Chondrocyte (in vitro differentiated cells): ENCODE measurements at regions not wholly inside any gene's neighbourhood (a gene's known extent, or its start where the extent isn't known, plus 50 kb on each side); places are given as distances from the start of the nearest gene placed in this dataset.

Experiments
- DNase-seq: peaks from one replicate; pipeline ENCODE4 v3.0.0; 2021; ENCODE audit warnings: mixed read lengths, low spot score
- H3K27ac Mint-ChIP-seq: one replicate; pipeline ENCODE4 v1.8.0; 2021; ENCODE audit warnings: mild to moderate bottlenecking, moderate library complexity, mixed read lengths; ENCODE audit not compliant: unreplicated experiment
- H3K27me3 Mint-ChIP-seq: 2 replicates; pipeline ENCODE4 v1.8.0; 2021; ENCODE audit warnings: low read depth, mixed read lengths
- H3K36me3 Mint-ChIP-seq: 2 replicates; pipeline ENCODE4 v1.8.0; 2021; ENCODE audit warnings: low read depth, mixed read lengths
- H3K4me1 Mint-ChIP-seq: 2 replicates; pipeline ENCODE4 v1.8.0; 2021; ENCODE audit warnings: low read depth, mild to moderate bottlenecking, mixed read lengths
- H3K4me3 Mint-ChIP-seq: one replicate; pipeline ENCODE4 v1.8.0; 2021; ENCODE audit warnings: mild to moderate bottlenecking, moderate library complexity, mixed read lengths; ENCODE audit not compliant: unreplicated experiment
- H3K9me3 Mint-ChIP-seq: 2 replicates; pipeline ENCODE4 v1.8.0; 2021; ENCODE audit warnings: low read depth, mixed read lengths
- TF ChIP-seq, protein P1 (sequence below): fragments of 200-600 bp; sonication (generic); IDR thresholded peaks from 2 replicates; pipeline ENCODE4 v1.5.0; 2021; ENCODE audit warnings: antibody characterized with exemption, mild to moderate bottlenecking, moderate library complexity

DNA sequence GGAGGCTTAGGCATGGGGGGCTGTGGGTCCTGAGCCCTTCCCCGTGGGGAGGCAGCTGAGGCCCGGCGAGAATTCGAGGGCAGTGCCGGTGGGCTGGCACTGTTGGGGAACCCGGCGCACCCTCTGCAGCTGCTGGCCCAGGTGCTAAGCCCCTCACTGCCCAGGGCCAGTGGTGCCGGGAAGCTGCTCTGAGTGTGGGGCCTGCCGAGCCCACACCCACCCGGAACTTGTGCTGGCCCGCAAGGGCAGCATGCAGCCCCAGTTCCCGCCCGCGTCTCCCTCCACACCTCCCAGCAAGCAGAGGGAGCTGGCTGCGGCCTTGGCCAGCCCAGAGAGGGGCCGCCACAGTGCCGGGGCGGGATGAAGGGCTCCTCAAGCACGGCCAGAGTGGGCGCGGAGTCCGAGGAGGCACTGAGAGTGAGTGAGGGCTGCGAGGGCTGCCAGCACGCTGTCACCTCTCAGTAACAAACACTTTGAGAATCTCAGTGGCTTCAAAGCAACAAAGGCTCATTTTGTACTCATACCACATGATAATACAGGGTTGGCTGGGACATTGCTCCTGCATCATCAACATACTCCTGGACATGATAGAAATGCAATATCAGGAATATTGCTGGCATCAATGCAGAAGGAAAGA, 265.7 kb upstream of the ANKRD55 start:
- TF ChIP-seq, protein P1, sequence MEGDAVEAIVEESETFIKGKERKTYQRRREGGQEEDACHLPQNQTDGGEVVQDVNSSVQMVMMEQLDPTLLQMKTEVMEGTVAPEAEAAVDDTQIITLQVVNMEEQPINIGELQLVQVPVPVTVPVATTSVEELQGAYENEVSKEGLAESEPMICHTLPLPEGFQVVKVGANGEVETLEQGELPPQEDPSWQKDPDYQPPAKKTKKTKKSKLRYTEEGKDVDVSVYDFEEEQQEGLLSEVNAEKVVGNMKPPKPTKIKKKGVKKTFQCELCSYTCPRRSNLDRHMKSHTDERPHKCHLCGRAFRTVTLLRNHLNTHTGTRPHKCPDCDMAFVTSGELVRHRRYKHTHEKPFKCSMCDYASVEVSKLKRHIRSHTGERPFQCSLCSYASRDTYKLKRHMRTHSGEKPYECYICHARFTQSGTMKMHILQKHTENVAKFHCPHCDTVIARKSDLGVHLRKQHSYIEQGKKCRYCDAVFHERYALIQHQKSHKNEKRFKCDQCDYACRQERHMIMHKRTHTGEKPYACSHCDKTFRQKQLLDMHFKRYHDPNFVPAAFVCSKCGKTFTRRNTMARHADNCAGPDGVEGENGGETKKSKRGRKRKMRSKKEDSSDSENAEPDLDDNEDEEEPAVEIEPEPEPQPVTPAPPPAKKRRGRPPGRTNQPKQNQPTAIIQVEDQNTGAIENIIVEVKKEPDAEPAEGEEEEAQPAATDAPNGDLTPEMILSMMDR = no peak
- no peak for DNase-seq
- H3K27me3 Mint-ChIP-seq = no peaks in the 10 kb centered on the region
- H3K36me3 Mint-ChIP-seq = no peaks in the 10 kb centered on the region
- H3K27ac Mint-ChIP-seq = no peak overlapping the region
- H3K9me3 Mint-ChIP-seq = peaks cover 3% of the 10 kb centered on the region
- H3K4me1 Mint-ChIP-seq = peaks cover 8% of the 10 kb centered on the region
- H3K4me3 Mint-ChIP-seq = no peak overlapping the region

DNA sequence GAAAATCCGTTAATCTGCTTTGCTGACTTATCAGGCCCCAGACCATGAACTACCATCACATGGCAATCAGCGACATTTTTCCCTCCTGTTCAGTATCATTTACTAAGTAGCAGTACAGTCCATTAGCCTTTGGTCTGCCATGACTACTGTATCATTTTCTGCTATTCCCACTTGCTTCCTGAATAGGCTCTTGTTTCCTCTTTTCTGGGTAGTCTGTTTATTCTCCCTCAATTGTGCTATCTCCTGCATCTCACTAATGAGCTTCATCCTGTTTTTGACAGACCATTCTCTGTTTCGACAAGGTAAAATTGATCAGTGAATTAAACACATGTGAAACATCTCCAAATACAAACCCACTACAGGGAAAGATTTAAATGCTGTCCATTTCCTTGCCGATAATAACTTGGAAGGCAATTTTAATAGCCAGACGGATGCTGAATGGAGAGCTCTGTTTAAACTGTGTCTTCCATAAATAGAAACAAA, 263.5 kb upstream of the ANKRD55 start:
- no peak for DNase-seq
- Mint-ChIP-seq H3K27me3 (no peaks in the 10 kb centered on the region), H3K36me3 (no peaks in the 10 kb centered on the region), H3K4me1 (peaks cover 2% of the 10 kb centered on the region), H3K4me3 (no peak overlapping the region), H3K9me3 (no peaks in the 10 kb centered on the region), H3K27ac (no peak overlapping the region)
- TF ChIP-seq, protein P1 = no peak

DNA sequence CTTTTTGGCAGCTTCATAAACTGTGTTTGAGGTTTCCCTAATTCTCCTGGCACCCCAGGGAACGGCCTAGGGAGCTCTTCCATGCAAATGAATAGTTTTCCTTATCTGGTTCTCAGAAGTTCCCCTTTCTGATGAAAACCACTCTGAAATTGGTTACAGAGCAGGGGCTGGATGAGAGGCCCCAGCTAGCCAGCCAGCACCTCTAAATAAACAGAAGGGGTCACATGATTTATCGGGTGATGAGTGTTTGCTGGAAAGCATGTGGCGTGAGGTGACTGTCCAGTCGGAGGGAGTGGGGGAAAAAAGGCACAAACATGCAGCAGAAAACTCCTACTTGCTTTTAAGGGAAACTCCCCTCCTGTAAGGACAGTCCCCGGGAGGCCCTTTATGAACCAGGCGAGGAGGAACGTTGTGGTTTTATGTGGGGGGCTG, 261.2 kb upstream of the ANKRD55 start:
- no peak overlapping the region for H3K27ac Mint-ChIP-seq
- H3K4me3 Mint-ChIP-seq = no peak overlapping the region
- no peak for DNase-seq
- peaks cover 2% of the 10 kb centered on the region for H3K4me1 Mint-ChIP-seq
- no peaks in the 10 kb centered on the region for H3K27me3 Mint-ChIP-seq
- no peaks in the 10 kb centered on the region for H3K9me3 Mint-ChIP-seq
- TF ChIP-seq, protein P1 = no peak
- H3K36me3 Mint-ChIP-seq = no peaks in the 10 kb centered on the region

DNA sequence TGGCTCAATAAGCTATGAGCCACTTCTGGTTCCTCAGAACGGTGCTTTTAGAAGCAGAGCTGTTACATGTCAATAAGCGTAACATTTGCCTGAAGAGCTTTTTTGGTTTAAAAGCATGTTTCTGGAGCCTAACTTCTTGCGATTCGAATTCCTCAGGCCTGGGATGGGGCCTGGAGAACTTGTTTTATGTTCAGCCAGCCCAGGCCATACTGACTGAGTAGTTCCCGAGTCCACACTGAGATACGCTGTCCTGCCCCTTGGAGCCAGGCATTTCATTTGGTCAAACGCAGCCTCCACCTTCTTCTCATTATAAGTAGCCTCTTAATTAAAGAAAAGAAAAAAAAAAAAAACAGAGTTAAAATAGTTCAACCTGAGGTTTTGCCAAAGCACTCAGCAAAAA, 260.6 kb upstream of the ANKRD55 start:
- Mint-ChIP-seq H3K4me1 (peaks cover 2% of the 10 kb centered on the region), H3K27ac (no peak overlapping the region), H3K4me3 (no peak overlapping the region), H3K27me3 (no peaks in the 10 kb centered on the region), H3K9me3 (no peaks in the 10 kb centered on the region), H3K36me3 (no peaks in the 10 kb centered on the region)
- DNase-seq = no peak
- TF ChIP-seq, protein P1 = no peak

GRCh38 chr5:56493308-56493707, 260.2 kb upstream of the ANKRD55 start:
- no peaks in the 10 kb centered on the region for H3K27me3 Mint-ChIP-seq
- H3K27ac Mint-ChIP-seq = no peak overlapping the region
- no peaks in the 10 kb centered on the region for H3K36me3 Mint-ChIP-seq
- no peak overlapping the region for H3K4me3 Mint-ChIP-seq
- TF ChIP-seq, protein P1 = no peak
- H3K9me3 Mint-ChIP-seq = no peaks in the 10 kb centered on the region
- no peak for DNase-seq
- peaks cover 2% of the 10 kb centered on the region for H3K4me1 Mint-ChIP-seq
